GM10248 (cell line): ENCODE measurements at regions not wholly inside any gene's neighbourhood (a gene's known extent, or its start where the extent isn't known, plus 50 kb on each side); places are given as distances from the start of the nearest gene placed in this dataset.

Experiments
- CTCF ChIA-PET: fragments of 300-600 bp; sonication (Branson Sonifier 250); formaldehyde crosslinking; extraction: SDS; loops from one replicate; lab custom pipeline; 2021; ENCODE audit warnings: antibody characterized with exemption; lab: Yijun Ruan, JAX
- POLR2A ChIA-PET: fragments of 350-650 bp; sonication (Branson Sonifier 250); formaldehyde crosslinking; extraction: SDS; loops from one replicate; lab custom pipeline; 2020; ENCODE audit warnings: antibody characterized with exemption; lab: Yijun Ruan, JAX
- DNase-seq: peaks from one replicate; pipeline ENCODE4 v3.0.0; 2012; ENCODE audit errors: extremely low spot score
- CTCF ChIP-seq: IDR thresholded peaks from 2 replicates; pipeline ENCODE4 v1.5.1; 2012; ENCODE audit warnings: mild to moderate bottlenecking, low read depth; ENCODE audit errors: extremely low read depth, missing control alignments, control extremely low read depth

GRCh38 chr14:48546996-48547395 is 871.6 kb upstream of the MDGA2 start:
- ChIA-PET POLR2A (interaction anchor here (0.7 kb wide), 1 partner anchor 106 kb away, joined by 4 read pairs; no protein-coding TSS in a partner anchor), CTCF (no interaction called here)
- TF ChIP-seq CTCF, result no peak
- no peak for DNase-seq

- DNase-seq, result no peak
- ChIA-PET POLR2A (no interaction called here), CTCF (no interaction called here)
- no peak for TF ChIP-seq CTCF
Observed at GRCh38 chr14:48537600-48537999, 862.2 kb upstream of the MDGA2 start.

GRCh38 chr14:48536318-48536717 is 860.9 kb upstream of the MDGA2 start:
- TF ChIP-seq CTCF, result no peak
- POLR2A ChIA-PET, result no interaction called here
- CTCF ChIA-PET, result no interaction called here
- no peak for DNase-seq

- POLR2A ChIA-PET, result no interaction called here
- DNase-seq, result no peak
- TF ChIP-seq CTCF, result no peak
- CTCF ChIA-PET, result no interaction called here
Observed at GRCh38 chr14:48527832-48528231, 852.4 kb upstream of the MDGA2 start.

GRCh38 chr14:48526307-48526706 is 850.9 kb upstream of the MDGA2 start:
- no peak for TF ChIP-seq CTCF
- POLR2A ChIA-PET, result no interaction called here

GRCh38 chr14:48504921-48505320 is 829.5 kb upstream of the MDGA2 start:
- no peak for DNase-seq
- ChIA-PET POLR2A (no interaction called here), CTCF (no interaction called here)
- TF ChIP-seq CTCF, result no peak

More at GRCh38 chr14:48526307-48526706, 850.9 kb upstream of the MDGA2 start:
- no peak for DNase-seq
- CTCF ChIA-PET, result no interaction called here

GRCh38 chr14:48490756-48491155 is 815.4 kb upstream of the MDGA2 start:
- no peak for TF ChIP-seq CTCF
- ChIA-PET POLR2A (no interaction called here), CTCF (no interaction called here)
- DNase-seq, result no peak
